Activated CD4-positive, alpha-beta T cell treated with anti-CD3 and anti-CD28 coated beads, Interleukin-2, amount 50 U/mL, for 16 hours (primary cell): ENCODE measurements at regions not wholly inside any gene's neighbourhood (a gene's known extent, or its start where the extent isn't known, plus 50 kb on each side); places are given as distances from the start of the nearest gene placed in this dataset.
"Not testable (repeated sequence)": the region's sequence is repeated elsewhere in the genome, so short reads cannot be mapped to it uniquely, and the experiment has no call there.

ENCODE experiments used
- DNase-seq: peaks from one replicate; pipeline ENCODE4 v3.0.0-alpha.2; 2020

GRCh38 chr14:89564989-89565388 is 148.0 kb upstream of the FOXN3 start:
- no peak for DNase-seq

GRCh38 chr14:89564286-89564957 is 147.4 kb upstream of the FOXN3 start:
- no peak for DNase-seq

- DNase-seq: no peak
Measured at GRCh38 chr14:89563471-89563870, 146.4 kb upstream of the FOXN3 start.

- no peak for DNase-seq
Measured at GRCh38 chr14:89551955-89552354, 134.9 kb upstream of the FOXN3 start.

- no peak for DNase-seq
Measured at GRCh38 chr14:89551432-89551831, 134.4 kb upstream of the FOXN3 start.

GRCh38 chr14:89550821-89551220 is 133.8 kb upstream of the FOXN3 start:
- no peak for DNase-seq

GRCh38 chr14:89549381-89550125 is 132.5 kb upstream of the FOXN3 start:
- DNase-seq: no peak

GRCh38 chr14:89547047-89547446 is 130.0 kb upstream of the FOXN3 start:
- not testable (repeated sequence) for DNase-seq

- DNase-seq: no peak
Measured at GRCh38 chr14:89544636-89545301, 127.7 kb upstream of the FOXN3 start.

- DNase-seq: no peak
Measured at GRCh38 chr14:89543425-89543790, 126.4 kb upstream of the FOXN3 start.

- DNase-seq: no peak
Measured at GRCh38 chr14:89542786-89543424, 125.9 kb upstream of the FOXN3 start.

- DNase-seq: no peak
Measured at GRCh38 chr14:89540830-89541470, 123.9 kb upstream of the FOXN3 start.

- DNase-seq: no peak
Measured at GRCh38 chr14:89540009-89540829, 123.2 kb upstream of the FOXN3 start.

GRCh38 chr14:89537911-89538310 is 120.9 kb upstream of the FOXN3 start:
- no peak for DNase-seq

GRCh38 chr14:89534902-89535685 is 118.1 kb upstream of the FOXN3 start:
- no peak for DNase-seq

- DNase-seq: no peak
Measured at GRCh38 chr14:89533766-89534165, 116.7 kb upstream of the FOXN3 start.

- DNase-seq: no peak
Measured at GRCh38 chr14:89533136-89533535, 116.1 kb upstream of the FOXN3 start.

GRCh38 chr14:89531661-89532335 is 114.8 kb upstream of the FOXN3 start:
- DNase-seq: no peak

- DNase-seq: no peak
Measured at GRCh38 chr14:89524990-89525667, 108.1 kb upstream of the FOXN3 start.

- no peak for DNase-seq
Measured at GRCh38 chr14:89524412-89524811, 107.4 kb upstream of the FOXN3 start.
